ENCODE measurements at regions not wholly inside any gene's neighbourhood (a gene's known extent, or its start where the extent isn't known, plus 50 kb on each side); places are given as distances from the start of the nearest gene placed in this dataset.
A peak's percentile ranks its signal among the peaks of the same experiment; 100 is the strongest.

- TF ChIP-seq CTCF (IDR thresholded peaks at IDR 0.05; ENCODE audit: insufficient read depth, low read length, missing control alignments): no peak
- CTCF ChIA-PET: interaction anchor here (1.4 kb wide), 1 partner anchor 9 kb away, joined by 5 read pairs; no protein-coding TSS in a partner anchor
- POLR2A ChIA-PET: no interaction called here
Measured at GRCh38 chr10:3236644-3237404, 64.2 kb upstream of the PITRM1 start.

GRCh38 chr10:3235996-3236510 is 63.5 kb upstream of the PITRM1 start:
- no peak overlapping the region for H3K4me3 ChIP-seq (ENCODE audit: low read depth, low read length)
- ChIA-PET CTCF (interaction anchor here (1.4 kb wide), 1 partner anchor 10 kb away, joined by 5 read pairs; no protein-coding TSS in a partner anchor), POLR2A (no interaction called here)
- no peak for DNase-seq (ENCODE audit: low read depth, low spot score)
- TF ChIP-seq CTCF (IDR thresholded peaks at IDR 0.05; ENCODE audit: insufficient read depth, low read length, missing control alignments): no peak

More at GRCh38 chr10:3236644-3237404, 64.2 kb upstream of the PITRM1 start:
- H3K4me3 ChIP-seq (ENCODE audit: low read depth, low read length): no peak overlapping the region
- DNase-seq (ENCODE audit: low read depth, low spot score): no peak

GRCh38 chr10:3235395-3235794 is 62.8 kb upstream of the PITRM1 start:
- ChIA-PET CTCF (interaction anchor here (0.8 kb wide), 1 partner anchor 40 kb away, joined by 3 read pairs; no protein-coding TSS in a partner anchor), POLR2A (no interaction called here)
- no peak overlapping the region for H3K4me3 ChIP-seq (ENCODE audit: low read depth, low read length)
- TF ChIP-seq CTCF (IDR thresholded peaks at IDR 0.05; ENCODE audit: insufficient read depth, low read length, missing control alignments): no peak
- DNase-seq (ENCODE audit: low read depth, low spot score): no peak

GRCh38 chr10:3233486-3233990 is 61.0 kb upstream of the PITRM1 start:
- ChIA-PET CTCF (no interaction called here), POLR2A (interaction anchor here (1.2 kb wide), 1 partner anchor 552 kb away, joined by 5 read pairs; the partner anchor contains the start of gene KLF6)
- no peak for TF ChIP-seq CTCF (IDR thresholded peaks at IDR 0.05; ENCODE audit: insufficient read depth, low read length, missing control alignments)
- no peak for DNase-seq (ENCODE audit: low read depth, low spot score)
- H3K4me3 ChIP-seq (ENCODE audit: low read depth, low read length): no peak overlapping the region

GRCh38 chr10:3231951-3232730 is 59.6 kb upstream of the PITRM1 start:
- DNase-seq (ENCODE audit: low read depth, low spot score): no peak
- peak; percentile 21 for TF ChIP-seq CTCF (IDR thresholded peaks at IDR 0.05; ENCODE audit: insufficient read depth, low read length, missing control alignments)
- no peak overlapping the region for H3K4me3 ChIP-seq (ENCODE audit: low read depth, low read length)
- ChIA-PET POLR2A (interaction anchor here (0.9 to 1.2 kb wide), 2 partner anchors 540 to 553 kb away, joined by 3 to 5 read pairs; partner anchors contain the start of gene KLF6), CTCF (interaction anchor here (1.0 to 1.4 kb wide), 2 partner anchors 11 to 34 kb away, joined by 3 to 4 read pairs; no protein-coding TSS in a partner anchor)

Measured in AG04449 (cell line).